Cardiac fibroblast (primary cell): ENCODE measurements at regions not wholly inside any gene's neighbourhood (a gene's known extent, or its start where the extent isn't known, plus 50 kb on each side); places are given as distances from the start of the nearest gene placed in this dataset.

Source experiments
- DNase-seq, 2 donors: peaks; one replicate each; pipeline versions ENCODE4 v3.0.0 to v3.0.0-alpha.2; 2010; ENCODE audit warnings: low read depth in 2 of 2
- H3K4me3 ChIP-seq, 2 donors: replicated peaks in 1 of 2; 1 replicate in 1 of 2; 2 replicates in 1 of 2; pipeline ENCODE4 v1.5.1; 2011; ENCODE audit warnings: low read depth in 2 of 2, low read length in 2 of 2, mild to moderate bottlenecking in 2 of 2, moderate library complexity in 1 of 2
- TF ChIP-seq, protein P1 (sequence below): IDR thresholded peaks from one replicate; pipeline ENCODE4 v1.5.1; 2011; ENCODE audit warnings: low read depth, mild to moderate bottlenecking, low read length, inconsistent platforms

DNA sequence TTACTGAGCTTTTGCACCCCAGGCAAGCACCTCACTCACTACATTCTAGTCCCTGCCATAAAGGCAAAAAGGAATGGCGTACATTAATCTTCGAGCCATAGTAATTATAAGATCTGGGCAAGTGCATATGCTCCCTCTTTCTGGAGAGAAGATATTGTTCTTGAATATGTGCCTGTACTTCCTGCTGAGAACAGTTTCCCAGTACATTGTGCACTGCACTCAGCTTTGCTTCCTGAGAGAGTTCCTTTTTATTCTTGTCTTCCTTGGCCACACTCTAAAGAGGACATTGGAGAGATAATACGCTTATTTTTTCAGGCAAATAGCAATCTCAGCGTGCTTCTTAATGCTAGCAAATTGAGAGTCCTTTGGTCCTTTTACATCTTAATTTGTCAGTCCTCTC lies 909.0 kb upstream of the PCDH10 start:
- H3K4me3 ChIP-seq = no peak overlapping the region
- no peak for DNase-seq
- TF ChIP-seq, protein P1, sequence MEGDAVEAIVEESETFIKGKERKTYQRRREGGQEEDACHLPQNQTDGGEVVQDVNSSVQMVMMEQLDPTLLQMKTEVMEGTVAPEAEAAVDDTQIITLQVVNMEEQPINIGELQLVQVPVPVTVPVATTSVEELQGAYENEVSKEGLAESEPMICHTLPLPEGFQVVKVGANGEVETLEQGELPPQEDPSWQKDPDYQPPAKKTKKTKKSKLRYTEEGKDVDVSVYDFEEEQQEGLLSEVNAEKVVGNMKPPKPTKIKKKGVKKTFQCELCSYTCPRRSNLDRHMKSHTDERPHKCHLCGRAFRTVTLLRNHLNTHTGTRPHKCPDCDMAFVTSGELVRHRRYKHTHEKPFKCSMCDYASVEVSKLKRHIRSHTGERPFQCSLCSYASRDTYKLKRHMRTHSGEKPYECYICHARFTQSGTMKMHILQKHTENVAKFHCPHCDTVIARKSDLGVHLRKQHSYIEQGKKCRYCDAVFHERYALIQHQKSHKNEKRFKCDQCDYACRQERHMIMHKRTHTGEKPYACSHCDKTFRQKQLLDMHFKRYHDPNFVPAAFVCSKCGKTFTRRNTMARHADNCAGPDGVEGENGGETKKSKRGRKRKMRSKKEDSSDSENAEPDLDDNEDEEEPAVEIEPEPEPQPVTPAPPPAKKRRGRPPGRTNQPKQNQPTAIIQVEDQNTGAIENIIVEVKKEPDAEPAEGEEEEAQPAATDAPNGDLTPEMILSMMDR = no peak

DNA sequence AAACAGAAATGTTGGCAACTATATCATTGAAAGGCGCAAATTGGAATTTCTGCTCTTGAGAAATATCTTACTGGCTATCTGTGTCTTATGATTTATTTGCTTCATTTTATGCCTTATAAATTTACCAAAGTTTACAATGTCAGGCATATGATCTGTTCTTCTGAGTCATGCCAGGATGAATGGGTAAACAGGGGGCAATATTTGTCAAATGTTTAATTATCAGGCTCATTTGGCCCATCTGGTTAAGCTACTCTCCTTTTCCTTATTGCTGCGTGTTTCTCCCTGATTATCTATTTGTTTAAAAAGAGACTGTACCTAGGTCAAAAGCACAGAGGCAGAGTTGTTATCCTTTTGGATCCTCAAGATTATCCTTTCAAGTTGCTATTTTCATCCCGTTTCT lies 903.8 kb upstream of the PCDH10 start:
- TF ChIP-seq, protein P1 = no peak
- no peak for DNase-seq
- no peak overlapping the region for H3K4me3 ChIP-seq

DNA sequence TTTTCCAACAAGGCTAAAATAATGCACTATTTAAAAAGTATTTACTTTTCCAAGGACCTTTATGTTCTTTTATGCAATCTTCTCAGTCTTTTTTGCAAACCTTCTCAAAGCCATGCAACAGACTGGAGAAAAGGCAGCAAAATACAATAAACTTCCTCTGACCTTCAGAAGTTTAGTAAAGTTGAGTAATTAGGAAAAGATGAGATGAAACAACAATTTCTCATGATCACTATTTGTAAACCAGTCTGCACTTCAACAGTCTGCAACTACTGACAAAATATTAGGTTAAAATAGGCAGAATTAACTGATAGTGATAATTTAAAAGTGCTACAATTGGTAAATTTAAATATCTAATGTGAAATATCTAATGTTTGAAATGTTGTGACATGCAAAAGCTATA lies 884.9 kb upstream of the PCDH10 start:
- DNase-seq = no peak
- H3K4me3 ChIP-seq = no peak overlapping the region
- TF ChIP-seq, protein P1 = no peak

DNA sequence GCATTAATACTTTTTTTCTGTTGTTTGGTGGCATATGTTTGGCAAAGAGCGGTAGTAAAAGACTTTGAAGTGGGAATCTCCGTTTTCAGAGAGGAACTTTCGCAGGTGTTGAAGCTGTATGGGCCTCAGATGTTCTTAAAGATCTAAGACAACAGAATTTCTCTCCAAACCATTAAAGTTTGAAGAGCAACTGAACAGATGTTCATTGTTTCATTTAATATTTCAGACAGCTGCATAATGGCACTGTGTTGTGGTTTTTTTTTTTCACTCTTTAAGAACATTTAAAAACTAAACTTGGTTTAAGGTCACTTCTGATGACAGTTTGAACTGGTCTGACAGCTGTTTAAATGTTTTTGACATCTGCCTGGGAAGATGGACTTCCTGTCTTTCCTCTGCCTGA lies 882.7 kb upstream of the PCDH10 start:
- DNase-seq = no peak
- TF ChIP-seq, protein P1 = no peak
- H3K4me3 ChIP-seq = no peak overlapping the region

DNA sequence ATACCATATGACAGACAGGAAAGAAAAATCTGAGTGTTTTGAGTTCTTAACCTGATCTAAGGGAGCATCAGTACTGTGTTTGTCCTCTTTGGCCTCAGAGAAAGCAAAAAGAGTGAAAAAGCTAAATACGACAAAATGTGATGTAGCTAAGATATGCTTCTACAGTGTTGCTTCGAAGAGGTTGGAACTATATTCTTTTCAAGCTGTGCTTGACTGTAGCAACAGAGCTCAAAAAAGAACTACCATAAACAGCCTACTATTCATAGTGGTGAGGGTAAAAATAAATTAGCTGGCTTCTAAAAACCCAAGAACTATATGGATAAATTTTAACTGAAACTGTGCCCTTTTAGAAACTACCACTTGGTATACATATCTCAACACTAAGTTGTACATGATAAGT lies 881.8 kb upstream of the PCDH10 start:
- H3K4me3 ChIP-seq = no peak overlapping the region
- TF ChIP-seq, protein P1 = no peak
- no peak for DNase-seq

DNA sequence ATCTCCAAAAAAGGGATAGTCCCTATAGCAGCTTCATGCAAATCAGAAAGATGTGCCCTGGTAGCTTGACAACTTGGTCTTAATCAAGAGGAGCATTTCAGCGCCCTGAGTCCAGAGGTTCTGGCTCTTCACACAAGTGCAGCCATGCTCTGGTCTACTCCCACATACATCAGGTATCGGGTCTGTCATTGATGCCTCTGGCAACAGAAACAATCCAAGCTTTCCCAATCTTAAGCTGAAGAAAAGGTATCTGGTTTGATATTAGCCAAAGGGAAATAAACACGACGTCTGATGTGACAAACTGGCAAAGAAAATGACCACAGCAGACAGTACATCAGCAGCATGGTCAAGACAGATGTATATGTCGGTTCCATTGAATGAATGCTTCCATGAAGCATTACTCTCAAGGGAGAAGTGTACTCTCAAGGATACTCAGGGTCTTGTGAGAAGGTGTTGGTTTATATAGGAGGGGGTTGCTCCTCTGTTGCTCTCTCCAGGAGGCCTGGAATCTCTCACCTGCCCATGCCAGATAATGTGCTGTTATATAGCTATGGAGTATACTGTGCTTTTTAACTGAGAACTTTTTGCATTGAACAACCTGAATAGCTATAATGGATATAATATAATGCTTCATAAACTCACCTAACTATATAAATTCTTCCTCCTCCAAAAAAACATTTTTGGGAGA lies 879.6 kb upstream of the PCDH10 start:
- H3K4me3 ChIP-seq = no peak overlapping the region
- TF ChIP-seq, protein P1 = no peak
- DNase-seq = no peak

DNA sequence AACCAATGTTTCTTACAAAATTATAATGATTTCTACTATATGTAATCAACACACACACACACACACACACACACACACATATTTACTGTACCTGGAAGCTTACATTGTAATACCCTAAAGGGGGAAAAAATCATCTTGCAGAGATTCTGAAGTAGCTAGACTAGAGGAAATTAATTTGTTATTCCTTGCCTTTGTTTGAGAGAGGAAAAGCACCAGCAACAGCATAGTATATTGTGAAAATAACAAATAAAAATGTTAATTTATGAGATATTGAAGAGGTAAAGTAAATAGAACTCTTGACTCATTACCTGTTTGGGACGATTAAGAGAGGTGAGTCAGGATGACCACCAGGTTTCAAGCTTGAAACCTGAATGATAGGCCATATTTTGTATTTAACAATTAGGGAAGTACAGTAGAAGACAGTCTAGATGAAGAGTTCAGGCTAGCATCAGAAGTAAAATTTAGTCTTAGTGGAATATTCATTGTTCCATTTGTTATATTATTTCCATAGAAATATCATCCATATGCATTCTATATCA lies 873.4 kb upstream of the PCDH10 start:
- DNase-seq = no peak
- H3K4me3 ChIP-seq = no peak overlapping the region
- TF ChIP-seq, protein P1 = no peak
